Panc1 (cell line): ENCODE measurements at regions not wholly inside any gene's neighbourhood (a gene's known extent, or its start where the extent isn't known, plus 50 kb on each side); places are given as distances from the start of the nearest gene placed in this dataset.

ENCODE experiments used
- ATAC-seq: fragments of 200-7000 bp; cut with Tn5 transposase; 2 replicates; pipeline ENCODE4 v1.9.1; 2020; ENCODE audit warnings: mild to moderate bottlenecking, moderate library complexity
- BruUV-seq: library from RNA; stranded (reverse); fragments of 400-500 nt; replicated peaks from 2 replicates; lab custom pipeline; 2021; lab: Mats Ljungman, UMichigan
- CTCF ChIA-PET: fragments of 300-600 bp; sonication (Branson Sonifier 250); formaldehyde crosslinking; loops from one replicate; lab custom pipeline; 2022; ENCODE audit warnings: antibody characterized with exemption; lab: Charles Lee
- POLR2A ChIA-PET: fragments of 300-600 bp; sonication (Branson Sonifier 250); formaldehyde crosslinking; loops from one replicate; lab custom pipeline; 2022; ENCODE audit warnings: antibody characterized with exemption; lab: Charles Lee
- DNase-seq: peaks from one replicate; pipeline ENCODE4 v3.0.0-alpha.2; 2010; ENCODE audit warnings: low read depth, low spot score
- H3K27ac ChIP-seq: 2 replicates; pipeline ENCODE4 v1.5.1; 2011; ENCODE audit warnings: mild to moderate bottlenecking, low read length, inconsistent platforms
- H3K27me3 ChIP-seq: fragments of 200-500 bp; sonication (Bioruptor generic); 2 replicates; pipeline ENCODE4 v1.6.0; 2014; ENCODE audit warnings: low read length, inconsistent platforms; ENCODE audit not compliant: control insufficient read depth, insufficient read depth
- H3K36me3 ChIP-seq: fragments of 200-500 bp; sonication (Bioruptor generic); 2 replicates; pipeline ENCODE4 v1.5.1; 2014; ENCODE audit warnings: inconsistent platforms, mild to moderate bottlenecking, low read length, moderate library complexity; ENCODE audit not compliant: control insufficient read depth, insufficient read depth
- H3K4me1 ChIP-seq: 2 replicates; pipeline ENCODE4 v1.5.1; 2011; ENCODE audit warnings: inconsistent platforms, mild to moderate bottlenecking, low read length, moderate library complexity; ENCODE audit not compliant: control insufficient read depth, insufficient read depth
- H3K4me3 ChIP-seq, 2 experiments: 2 replicates each; pipeline ENCODE4 v1.5.1; 2011 to 2012; ENCODE audit warnings: low read depth in 2 of 2, low read length in 2 of 2, mild to moderate bottlenecking in 2 of 2, inconsistent platforms in 1 of 2, moderate library complexity in 1 of 2
- H3K9me3 ChIP-seq: fragments of 200-500 bp; sonication (Bioruptor generic); 2 replicates; pipeline ENCODE4 v1.5.1; 2014; ENCODE audit warnings: low read depth, mild to moderate bottlenecking, inconsistent platforms, low read length, moderate library complexity; ENCODE audit not compliant: control insufficient read depth, insufficient read depth
- CTCF ChIP-seq: fragments of 450-650 bp; IDR thresholded peaks from 2 replicates; pipeline ENCODE4 v1.5.1; 2017; ENCODE audit warnings: mild to moderate bottlenecking
- POLR2AphosphoS5 ChIP-seq: IDR thresholded peaks from 2 replicates; pipeline ENCODE4 v1.6.1; 2012; ENCODE audit warnings: mild to moderate bottlenecking, low read depth, low read length, moderate library complexity
- REST ChIP-seq, 2 experiments: IDR thresholded peaks; 2 replicates each; pipeline ENCODE4 v1.6.1; 2011 to 2012; ENCODE audit warnings: low read depth in 2 of 2, control low read depth in 1 of 2, low read length in 1 of 2, mild to moderate bottlenecking in 1 of 2, moderate library complexity in 1 of 2; ENCODE audit not compliant: insufficient read depth in 1 of 2
- SIN3A ChIP-seq: IDR thresholded peaks from 2 replicates; pipeline ENCODE4 v1.6.1; 2012; ENCODE audit warnings: low read depth, mild to moderate bottlenecking, low read length, moderate library complexity, borderline replicate concordance; ENCODE audit not compliant: insufficient read depth
- TCF7L2 ChIP-seq: IDR thresholded peaks from 2 replicates; pipeline ENCODE4 v1.6.1; 2011; ENCODE audit warnings: mild to moderate bottlenecking, low read depth, low read length, inconsistent platforms
- in situ Hi-C: cut with HindIII; loops from 2 replicates; pipeline ENCODE4 v1.10.0; 2016; ENCODE audit warnings: low sequenced_read_pairs, low pct_unique_long_range_greater_than_20kb
- intact Hi-C: fragments of 100-400 bp; cut with micrococcal nuclease; formaldehyde crosslinking; loops from one replicate; pipeline ENCODE4 v1.10.0; 2022; ENCODE audit not compliant: unreplicated experiment

GRCh38 chr5:23730023-23730422, 222.6 kb downstream of the PRDM9 start:
- H3K4me1 ChIP-seq, result no peaks in the 10 kb centered on the region
- no peak overlapping the region for H3K4me3 ChIP-seq
- intact Hi-C loops (no loop called here), in situ Hi-C loops (no loop called here)
- H3K27me3 ChIP-seq, result no peaks in the 10 kb centered on the region
- no peaks in the 10 kb centered on the region for H3K9me3 ChIP-seq
- no TSS peak for BruUV-seq
- H3K36me3 ChIP-seq, result no peaks in the 10 kb centered on the region
- no peak overlapping the region for H3K27ac ChIP-seq
- no peak for TF ChIP-seq POLR2AphosphoS5
- POLR2A ChIA-PET, result no interaction called here
- DNase-seq (no peak), ATAC-seq (no peak)
- CTCF ChIA-PET, result no interaction called here

GRCh38 chr5:23740029-23740428, 232.6 kb downstream of the PRDM9 start:
- no peak for ATAC-seq
- no peaks in the 10 kb centered on the region for H3K27me3 ChIP-seq
- H3K4me1 ChIP-seq, result no peaks in the 10 kb centered on the region
- intact Hi-C loops, result no loop called here
- no peaks in the 10 kb centered on the region for H3K36me3 ChIP-seq
- ChIA-PET CTCF (no interaction called here), POLR2A (no interaction called here)
- no TSS peak for BruUV-seq
- in situ Hi-C loops, result no loop called here
- no peak overlapping the region for H3K27ac ChIP-seq
- no peak for DNase-seq
- no peaks in the 10 kb centered on the region for H3K9me3 ChIP-seq
- no peak overlapping the region for H3K4me3 ChIP-seq
- no peak for TF ChIP-seq CTCF
- TF ChIP-seq REST (IDR thresholded peaks at IDR 0.05; ENCODE audit: insufficient read depth in 1 of 2, low read depth in 2 of 2, low read length in 1 of 2), result no peak
- no peak for TF ChIP-seq POLR2AphosphoS5
- no peak for TF ChIP-seq TCF7L2
- no peak for TF ChIP-seq SIN3A

GRCh38 chr5:23742701-23743100, 235.3 kb downstream of the PRDM9 start:
- no peak for ATAC-seq
- no peak overlapping the region for H3K4me3 ChIP-seq
- POLR2A ChIA-PET, result no interaction called here
- H3K4me1 ChIP-seq, result no peaks in the 10 kb centered on the region
- no peak overlapping the region for H3K27ac ChIP-seq
- no TSS peak for BruUV-seq
- TF ChIP-seq CTCF (no peak), REST (IDR thresholded peaks at IDR 0.05; ENCODE audit: insufficient read depth in 1 of 2, low read depth in 2 of 2, low read length in 1 of 2) (no peak), TCF7L2 (no peak), POLR2AphosphoS5 (no peak), SIN3A (no peak)
- in situ Hi-C loops (no loop called here), intact Hi-C loops (no loop called here)
- no peak for DNase-seq
- no peaks in the 10 kb centered on the region for H3K9me3 ChIP-seq
- H3K27me3 ChIP-seq, result no peaks in the 10 kb centered on the region
- CTCF ChIA-PET, result no interaction called here
- H3K36me3 ChIP-seq, result no peaks in the 10 kb centered on the region
